HG03064 (cell line): ENCODE measurements at regions not wholly inside any gene's neighbourhood (a gene's known extent, or its start where the extent isn't known, plus 50 kb on each side); places are given as distances from the start of the nearest gene placed in this dataset.

Experiments
- ATAC-seq: cut with Tn5 transposase; IDR thresholded peaks from one replicate; pipeline ENCODE4 v1.9.1; 2021; ENCODE audit warnings: low read depth; ENCODE audit not compliant: unreplicated experiment

- no peak for ATAC-seq
Measured at GRCh38 chr12:114776731-114777442, 92.9 kb upstream of the TBX3 start.

GRCh38 chr12:114774699-114775098, 90.7 kb upstream of the TBX3 start:
- ATAC-seq, result no peak

- no peak for ATAC-seq
Measured at GRCh38 chr12:114774197-114774596, 90.2 kb upstream of the TBX3 start.

GRCh38 chr12:114770323-114770722, 86.3 kb upstream of the TBX3 start:
- ATAC-seq, result no peak

GRCh38 chr12:114769634-114770033, 85.7 kb upstream of the TBX3 start:
- no peak for ATAC-seq

GRCh38 chr12:114767906-114768722, 84.1 kb upstream of the TBX3 start:
- ATAC-seq, result no peak

GRCh38 chr12:114767084-114767760, 83.2 kb upstream of the TBX3 start:
- ATAC-seq, result no peak

GRCh38 chr12:114765960-114766691, 82.2 kb upstream of the TBX3 start:
- ATAC-seq, result no peak

GRCh38 chr12:114764510-114764909, 80.5 kb upstream of the TBX3 start:
- no peak for ATAC-seq

- ATAC-seq, result no peak
Measured at GRCh38 chr12:114762490-114763110, 78.6 kb upstream of the TBX3 start.

GRCh38 chr12:114760151-114760877, 76.3 kb upstream of the TBX3 start:
- ATAC-seq, result no peak

- ATAC-seq, result no peak
Measured at GRCh38 chr12:114759635-114760034, 75.7 kb upstream of the TBX3 start.

GRCh38 chr12:114757684-114758325, 73.8 kb upstream of the TBX3 start:
- ATAC-seq, result no peak

GRCh38 chr12:114752217-114752616, 68.2 kb upstream of the TBX3 start:
- no peak for ATAC-seq

- ATAC-seq, result no peak
Measured at GRCh38 chr12:114751712-114752111, 67.7 kb upstream of the TBX3 start.

GRCh38 chr12:114750917-114751316, 66.9 kb upstream of the TBX3 start:
- ATAC-seq, result no peak

GRCh38 chr12:114749065-114749464, 65.1 kb upstream of the TBX3 start:
- ATAC-seq, result no peak

- no peak for ATAC-seq
Measured at GRCh38 chr12:114747012-114747858, 63.3 kb upstream of the TBX3 start.
